IMR-90 (cell line): ENCODE measurements at regions not wholly inside any gene's neighbourhood (a gene's known extent, or its start where the extent isn't known, plus 50 kb on each side); places are given as distances from the start of the nearest gene placed in this dataset.

ENCODE experiments used
- ATAC-seq: fragments of 200-7000 bp; cut with Tn5 transposase; 2 replicates; pipeline ENCODE4 v1.9.1; 2020; ENCODE audit warnings: low read depth, mild to moderate bottlenecking, moderate library complexity
- BruUV-seq: library from RNA; stranded (reverse); fragments of 400-500 nt; replicated peaks from 2 replicates; lab custom pipeline; 2021; lab: Mats Ljungman, UMichigan
- CTCF ChIA-PET: fragments of 300-600 bp; formaldehyde crosslinking; extraction: SDS; loops from one replicate; lab custom pipeline; 2021; ENCODE audit warnings: antibody characterized with exemption; lab: Yijun Ruan, JAX
- POLR2A ChIA-PET: fragments of 300-600 bp; sonication (Branson Sonifier 250); formaldehyde crosslinking; loops from one replicate; lab custom pipeline; 2022; ENCODE audit warnings: antibody characterized with exemption; ENCODE audit not compliant: unreplicated experiment; lab: Charles Lee
- DNase-seq: peaks from one replicate; pipeline ENCODE4 v3.0.0; 2013
- H2AFZ ChIP-seq: replicated peaks from 2 replicates; pipeline ENCODE3; 2013; ENCODE audit warnings: low read length, mild to moderate bottlenecking; ENCODE audit not compliant: poor library complexity
- H2AK5ac ChIP-seq: 2 replicates; pipeline ENCODE4 v1.6.1; 2013; ENCODE audit warnings: low read depth, low read length, inconsistent platforms
- H2AK9ac ChIP-seq: replicated peaks from 2 replicates; pipeline ENCODE3; 2013; ENCODE audit warnings: mild to moderate bottlenecking, low read depth, low read length, moderate library complexity; ENCODE audit not compliant: poor library complexity
- H2BK120ac ChIP-seq: 2 replicates; pipeline ENCODE4 v1.6.1; 2013; ENCODE audit warnings: low read depth, low read length, inconsistent platforms
- H2BK15ac ChIP-seq: 3 replicates; pipeline ENCODE4 v1.6.1; 2013; ENCODE audit warnings: low read depth, low read length, inconsistent platforms
- H2BK20ac ChIP-seq: 2 replicates; pipeline ENCODE4 v1.6.1; 2013; ENCODE audit warnings: low read depth, mild to moderate bottlenecking, inconsistent platforms, low read length, moderate library complexity
- H2BK5ac ChIP-seq: 2 replicates; pipeline ENCODE4 v1.6.1; 2013; ENCODE audit warnings: mild to moderate bottlenecking, low read depth, low read length, inconsistent platforms; ENCODE audit not compliant: poor library complexity, severe bottlenecking
- H3K14ac ChIP-seq: replicated peaks from 2 replicates; pipeline ENCODE4 v1.6.1; 2013; ENCODE audit warnings: low read depth, low read length, inconsistent platforms
- H3K18ac ChIP-seq: 2 replicates; pipeline ENCODE4 v1.6.1; 2013; ENCODE audit warnings: low read depth, low read length, control low read depth
- H3K23ac ChIP-seq: 2 replicates; pipeline ENCODE4 v1.6.1; 2013; ENCODE audit warnings: low read depth, low read length, inconsistent platforms
- H3K27ac ChIP-seq: 2 replicates; pipeline ENCODE4 v1.5.1; 2013; ENCODE audit warnings: mild to moderate bottlenecking, control low read depth, low read length; ENCODE audit not compliant: insufficient read depth
- H3K27me3 ChIP-seq: 2 replicates; pipeline ENCODE4 v1.6.1; 2013; ENCODE audit warnings: low read length; ENCODE audit not compliant: control insufficient read depth, insufficient read depth
- H3K36me3 ChIP-seq: 2 replicates; pipeline ENCODE4 v1.6.1; 2013; ENCODE audit warnings: low read length, mixed read lengths; ENCODE audit not compliant: control insufficient read depth, insufficient read depth
- H3K4ac ChIP-seq: 2 replicates; pipeline ENCODE4 v1.6.1; 2013; ENCODE audit warnings: low read depth, low read length, inconsistent platforms
- H3K4me1 ChIP-seq: 2 replicates; pipeline ENCODE4 v1.6.1; 2013; ENCODE audit warnings: low read length, mixed read lengths; ENCODE audit not compliant: control insufficient read depth, insufficient read depth
- H3K4me2 ChIP-seq: 2 replicates; pipeline ENCODE4 v1.6.1; 2013; ENCODE audit warnings: low read depth, mild to moderate bottlenecking, control low read depth, low read length, moderate library complexity
- H3K4me3 ChIP-seq: 2 replicates; pipeline ENCODE4 v1.5.1; 2013; ENCODE audit warnings: low read depth, mild to moderate bottlenecking, control low read depth, low read length, moderate library complexity; ENCODE audit not compliant: insufficient read depth
- H3K56ac ChIP-seq: 2 replicates; pipeline ENCODE4 v1.6.1; 2013; ENCODE audit warnings: low read length, inconsistent platforms; ENCODE audit not compliant: insufficient read depth; ENCODE audit errors: extremely low read depth
- H3K79me1 ChIP-seq, 2 experiments: 2 replicates each; pipeline ENCODE4 v1.6.1; 2013; ENCODE audit warnings: low read length in 2 of 2, inconsistent platforms in 1 of 2, low read depth in 1 of 2
- H3K9ac ChIP-seq: 2 replicates; pipeline ENCODE4 v1.6.1; 2013; ENCODE audit warnings: low read depth, low read length, control low read depth
- H3K9me1 ChIP-seq: 2 replicates; pipeline ENCODE4 v1.6.1; 2013; ENCODE audit warnings: low read length, inconsistent platforms; ENCODE audit not compliant: insufficient read depth
- H3K9me3 ChIP-seq: 2 replicates; pipeline ENCODE4 v1.6.1; 2013; ENCODE audit warnings: low read length; ENCODE audit not compliant: control insufficient read depth, insufficient read depth
- H4K20me1 ChIP-seq: 2 replicates; pipeline ENCODE4 v1.6.1; 2013; ENCODE audit warnings: low read length, inconsistent platforms; ENCODE audit not compliant: insufficient read depth
- H4K5ac ChIP-seq: 2 replicates; pipeline ENCODE4 v1.6.1; 2013; ENCODE audit warnings: mild to moderate bottlenecking, low read depth, low read length, control low read depth
- H4K8ac ChIP-seq, 2 experiments: 2 replicates each; pipeline ENCODE4 v1.6.1; 2013; ENCODE audit warnings: low read depth in 2 of 2, low read length in 2 of 2, control low read depth in 1 of 2, inconsistent platforms in 1 of 2
- H4K91ac ChIP-seq: 2 replicates; pipeline ENCODE4 v1.6.1; 2013; ENCODE audit warnings: low read depth, low read length, inconsistent platforms; ENCODE audit not compliant: insufficient read depth
- BHLHE40 ChIP-seq: fragments of 150-350 bp; IDR thresholded peaks from 2 replicates; pipeline ENCODE4 v1.6.1; 2016; ENCODE audit warnings: mild to moderate bottlenecking, low read depth, low read length
- CEBPB ChIP-seq: IDR thresholded peaks from 2 replicates; pipeline ENCODE4 v1.6.1; 2012; ENCODE audit warnings: low read depth, low read length, improper control_type of control experiment
- CHD1 ChIP-seq: IDR thresholded peaks from 2 replicates; pipeline ENCODE4 v1.6.1; 2012; ENCODE audit warnings: low read depth, low read length, improper control_type of control experiment
- CTCF ChIP-seq: conservative IDR thresholded peaks from 2 replicates; pipeline ENCODE4 v1.5.1; 2012; ENCODE audit warnings: mild to moderate bottlenecking, low read depth, low read length, improper control_type of control experiment
- ELK1 ChIP-seq: fragments of 150-350 bp; IDR thresholded peaks from 2 replicates; pipeline ENCODE4 v1.6.1; 2016; ENCODE audit warnings: low read depth, mild to moderate bottlenecking, low read length, moderate library complexity, borderline replicate concordance
- FOS ChIP-seq: fragments of 150-350 bp; IDR thresholded peaks from 2 replicates; pipeline ENCODE4 v1.6.1; 2016; ENCODE audit warnings: low read depth, low read length
- MAZ ChIP-seq: IDR thresholded peaks from 2 replicates; pipeline ENCODE4 v1.6.1; 2012; ENCODE audit warnings: low read depth, mild to moderate bottlenecking, low read length, improper control_type of control experiment, moderate library complexity, borderline replicate concordance
- NFE2L2 ChIP-seq: fragments of 150-350 bp; IDR thresholded peaks from 2 replicates; pipeline ENCODE4 v1.6.1; 2016; ENCODE audit warnings: low read depth, mild to moderate bottlenecking, low read length
- RAD21 ChIP-seq: IDR thresholded peaks from 2 replicates; pipeline ENCODE4 v1.6.1; 2012; ENCODE audit warnings: low read length, improper control_type of control experiment
- RFX5 ChIP-seq: IDR thresholded peaks from 2 replicates; pipeline ENCODE4 v1.8.0; 2012; ENCODE audit warnings: low read depth, mild to moderate bottlenecking, low read length, moderate library complexity
- SMC3 ChIP-seq: fragments of 150-350 bp; IDR thresholded peaks from 2 replicates; pipeline ENCODE4 v1.6.1; 2016; ENCODE audit warnings: low read depth, mild to moderate bottlenecking, antibody characterized with exemption, low read length, moderate library complexity
- WGBS, 2 experiments: methylation state at CpG; one replicate each; pipeline versions ENCODE4 v1.1.5 to v1.1.7; 2013; ENCODE audit warnings: missing lambda C conversion rate in 2 of 2; ENCODE audit not compliant: insufficient read length in 1 of 2; ENCODE audit errors: extremely low coverage in 2 of 2; 5-methylcytosine and 5-hydroxymethylcytosine counted together
- dilution Hi-C: fragments of 300-500 bp; cut with HindIII; formaldehyde crosslinking; loops from one replicate; pipeline ENCODE4 v1.14.3; 2018; ENCODE audit warnings: low sequenced_read_pairs; ENCODE audit not compliant: unreplicated experiment
- in situ Hi-C: fragments of 300-500 bp; cut with MboI; formaldehyde crosslinking; loops from 3 replicates; pipeline ENCODE4 v1.14.3; 2019; ENCODE audit warnings: low sequenced_read_pairs, inconsistent platforms, mixed read lengths
- intact Hi-C: fragments of 100-400 bp; cut with micrococcal nuclease; formaldehyde crosslinking; loops from 2 replicates; pipeline ENCODE4 v1.10.0; 2022
- TF ChIP-seq, protein P1 (sequence below): fragments of 150-350 bp; IDR thresholded peaks from 2 replicates; pipeline ENCODE4 v1.6.1; 2017; ENCODE audit warnings: mild to moderate bottlenecking, antibody characterized with exemption, low read length, low read depth

DNA sequence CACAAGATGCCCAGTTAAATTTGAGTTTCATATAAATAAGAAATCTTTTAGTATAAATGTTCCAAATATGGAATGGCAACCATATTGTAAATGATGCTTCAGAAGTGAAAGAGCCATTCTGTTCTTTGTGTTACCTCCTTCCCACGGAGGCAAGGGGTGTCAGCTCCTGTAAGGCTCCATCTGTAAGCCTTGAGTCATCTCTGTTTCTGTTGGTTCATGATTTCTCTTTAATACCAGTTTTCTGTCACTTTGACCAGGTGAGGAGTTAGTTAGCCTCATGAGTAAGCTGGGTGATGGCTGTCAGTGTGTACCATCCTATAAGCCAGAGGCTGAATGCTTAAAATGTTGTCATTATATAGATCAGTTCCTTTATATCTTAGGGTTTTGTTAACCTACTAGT is 61.9 kb downstream of the TMEM30B start:
- intact Hi-C loops, result no loop called here
- Histone ChIP-seq H3K9ac (no peak overlapping the region), H3K4me2 (no peak overlapping the region), H3K56ac (no peak overlapping the region), H4K20me1 (no peaks in the 10 kb centered on the region), H3K18ac (peak overlapping the region; percentile 55; the same call in 1 of the 2 replicates), H3K9me1 (peaks cover 6% of the 10 kb centered on the region; the same call in 1 of the 2 replicates), H3K14ac (peak overlapping the region; percentile 64; the same call in 1 of the 2 replicates), H3K9me3 (no peaks in the 10 kb centered on the region), H3K4me1 (peaks cover 26% of the 10 kb centered on the region), H2AK9ac (no peak overlapping the region), H4K5ac (peak overlapping the region; percentile 59), H2BK20ac (peak overlapping the region; percentile 86), H3K23ac (peak overlapping the region; percentile 81), H3K4ac (peak overlapping the region; percentile 77), H2BK120ac (peak overlapping the region; percentile 79), H2BK15ac (peak overlapping the region; percentile 89; the same call in 2 of the 3 replicates), H4K8ac (peak overlapping the region in 1 of 2 experiments; percentile 84; a peak in 2 of 4 replicates), H3K27ac (peak overlapping the region; percentile 35; the same call in 1 of the 2 replicates), H2AFZ (peak overlapping the region; percentile 28), H3K4me3 (no peak overlapping the region), H2AK5ac (no peak overlapping the region; the same call in 1 of the 2 replicates), H3K79me1 (no peaks in the 10 kb centered on the region), H3K36me3 (no peaks in the 10 kb centered on the region), H2BK5ac (peak overlapping the region; percentile 32), H4K91ac (peak overlapping the region; percentile 60), H3K27me3 (no peaks in the 10 kb centered on the region)
- BruUV-seq, result no TSS peak
- 0 out of 2 replicates have a peak, but pooled peaks have one; percentile 18 for ATAC-seq
- no peak for TF ChIP-seq CTCF
- TF ChIP-seq MAZ, result no peak
- no peak for TF ChIP-seq ELK1
- no peak for TF ChIP-seq RFX5
- no peak for TF ChIP-seq CEBPB
- no peak for TF ChIP-seq FOS
- TF ChIP-seq BHLHE40, result no peak
- TF ChIP-seq, protein P1, sequence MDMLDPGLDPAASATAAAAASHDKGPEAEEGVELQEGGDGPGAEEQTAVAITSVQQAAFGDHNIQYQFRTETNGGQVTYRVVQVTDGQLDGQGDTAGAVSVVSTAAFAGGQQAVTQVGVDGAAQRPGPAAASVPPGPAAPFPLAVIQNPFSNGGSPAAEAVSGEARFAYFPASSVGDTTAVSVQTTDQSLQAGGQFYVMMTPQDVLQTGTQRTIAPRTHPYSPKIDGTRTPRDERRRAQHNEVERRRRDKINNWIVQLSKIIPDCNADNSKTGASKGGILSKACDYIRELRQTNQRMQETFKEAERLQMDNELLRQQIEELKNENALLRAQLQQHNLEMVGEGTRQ, result no peak
- no peak for TF ChIP-seq NFE2L2
- no peak for TF ChIP-seq CHD1
- TF ChIP-seq SMC3, result no peak
- TF ChIP-seq RAD21, result no peak
- ChIA-PET POLR2A (no interaction called here), CTCF (no interaction called here)
- in situ Hi-C loops, result no loop called here
- DNase-seq, result peak; percentile 40
- dilution Hi-C loops, result no loop called here
- WGBS, 2 experiments, result no CpG with 5 or more reads among the region's 1 CpG
